Esophagus muscularis mucosa (tissue), 4 donors: ENCODE measurements at regions not wholly inside any gene's neighbourhood (a gene's known extent, or its start where the extent isn't known, plus 50 kb on each side); places are given as distances from the start of the nearest gene placed in this dataset.

Experiments
- DNase-seq: peaks from one replicate; pipeline ENCODE4 v3.0.0-alpha.2; 2017; ENCODE audit errors: extremely low spot score
- H3K27ac ChIP-seq, 4 donors: fragments of 200-600 bp; sonication (generic); replicated peaks in 1 of 4; 1 replicate in 3 of 4; 2 replicates in 1 of 4; pipeline ENCODE4 v1.5.1; 2016 to 2019; ENCODE audit warnings: mild to moderate bottlenecking in 1 of 4
- H3K27me3 ChIP-seq, 4 donors: fragments of 200-600 bp; sonication (generic); one replicate each; pipeline versions ENCODE4 v1.5.1 to v1.6.0; 2016 to 2019
- H3K36me3 ChIP-seq, 4 donors: fragments of 200-600 bp; sonication (generic); one replicate each; pipeline ENCODE4 v1.5.1; 2016 to 2019
- H3K4me1 ChIP-seq, 4 donors: fragments of 200-600 bp; sonication (generic); one replicate each; pipeline ENCODE4 v1.5.1; 2016 to 2019
- H3K4me3 ChIP-seq, 4 donors: fragments of 200-600 bp; sonication (generic); 1 replicate in 2 of 4; 2 replicates in 2 of 4; pipeline ENCODE4 v1.5.1; 2016 to 2019; ENCODE audit warnings: mild to moderate bottlenecking in 4 of 4, moderate library complexity in 1 of 4
- H3K9me3 ChIP-seq, 4 donors: fragments of 200-600 bp; sonication (generic); 1 replicate in 3 of 4; 2 replicates in 1 of 4; pipeline ENCODE4 v1.5.1; 2016 to 2019
- EP300 ChIP-seq: sonication (generic); formaldehyde crosslinking; IDR thresholded peaks from one replicate; pipeline ENCODE4 v1.6.1; 2017; ENCODE audit warnings: antibody characterized with exemption
- POLR2A ChIP-seq: fragments of 450-650 bp; IDR thresholded peaks from one replicate; pipeline ENCODE4 v1.6.1; 2017; ENCODE audit warnings: antibody characterized with exemption, moderate library complexity, mild to moderate bottlenecking, low read depth
- POLR2AphosphoS5 ChIP-seq, 2 donors: sonication (generic); formaldehyde crosslinking; IDR thresholded peaks; one replicate each; pipeline ENCODE4 v1.6.1; 2017; ENCODE audit warnings: antibody characterized with exemption in 2 of 2
- WGBS: methylation state at CpG from one replicate; pipeline ENCODE4 v1.1.5; 2018; 5-methylcytosine and 5-hydroxymethylcytosine counted together
- intact Hi-C: fragments of 100-400 bp; cut with DNase I; formaldehyde crosslinking; loops from one replicate; pipeline ENCODE4 v1.15.1; 2023
- TF ChIP-seq, protein P1 (sequence below), 3 experiments: fragments of 200-600 bp in 2 of 3; fragments of 450-650 bp in 1 of 3; sonication (generic) in 2 of 3; IDR thresholded peaks; one replicate each; pipeline ENCODE4 v1.5.1; 2017 to 2019; ENCODE audit warnings: antibody characterized with exemption in 3 of 3, mild to moderate bottlenecking in 2 of 3, moderate library complexity in 1 of 3

DNA sequence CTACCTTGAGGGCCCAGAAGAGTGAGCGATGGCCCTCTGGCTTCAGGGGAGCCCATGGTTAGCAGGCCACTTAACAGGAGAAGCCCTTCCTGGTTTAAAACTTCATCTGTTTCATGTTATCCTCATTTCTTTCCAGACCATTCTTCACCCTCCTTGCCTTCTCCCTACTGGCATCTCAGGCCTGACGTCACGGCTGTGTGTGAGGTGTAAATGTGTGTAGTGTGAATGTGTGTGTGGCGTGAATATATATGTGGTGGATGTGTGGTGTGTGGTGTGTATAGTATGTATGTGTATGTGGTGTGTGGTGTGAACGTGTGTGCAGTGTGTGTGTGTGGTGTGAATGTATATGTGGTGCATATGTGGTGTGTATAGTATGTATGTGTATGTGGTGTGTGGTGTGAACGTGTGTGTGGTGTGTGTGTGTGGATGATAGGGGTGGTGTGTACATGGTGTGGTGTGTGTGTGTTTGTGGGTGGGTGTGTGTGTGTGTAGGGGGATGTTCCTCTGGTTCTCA, 88.5 kb downstream of the SOD2 start:
- H3K4me1 ChIP-seq: no peaks in the 10 kb centered on the region
- no peaks in the 10 kb centered on the region for H3K36me3 ChIP-seq
- intact Hi-C loops: no loop called here
- no peak overlapping the region for H3K4me3 ChIP-seq
- no peaks in the 10 kb centered on the region for H3K9me3 ChIP-seq
- no peak overlapping the region for H3K27ac ChIP-seq
- no peak for DNase-seq
- no peaks in the 10 kb centered on the region for H3K27me3 ChIP-seq
- 85% methylated on average over 6 of the region's 6 CpGs for WGBS
- TF ChIP-seq POLR2A: no peak
- TF ChIP-seq POLR2AphosphoS5 (IDR thresholded peaks at IDR 0.05): no peak
- no peak for TF ChIP-seq EP300
- TF ChIP-seq, protein P1, sequence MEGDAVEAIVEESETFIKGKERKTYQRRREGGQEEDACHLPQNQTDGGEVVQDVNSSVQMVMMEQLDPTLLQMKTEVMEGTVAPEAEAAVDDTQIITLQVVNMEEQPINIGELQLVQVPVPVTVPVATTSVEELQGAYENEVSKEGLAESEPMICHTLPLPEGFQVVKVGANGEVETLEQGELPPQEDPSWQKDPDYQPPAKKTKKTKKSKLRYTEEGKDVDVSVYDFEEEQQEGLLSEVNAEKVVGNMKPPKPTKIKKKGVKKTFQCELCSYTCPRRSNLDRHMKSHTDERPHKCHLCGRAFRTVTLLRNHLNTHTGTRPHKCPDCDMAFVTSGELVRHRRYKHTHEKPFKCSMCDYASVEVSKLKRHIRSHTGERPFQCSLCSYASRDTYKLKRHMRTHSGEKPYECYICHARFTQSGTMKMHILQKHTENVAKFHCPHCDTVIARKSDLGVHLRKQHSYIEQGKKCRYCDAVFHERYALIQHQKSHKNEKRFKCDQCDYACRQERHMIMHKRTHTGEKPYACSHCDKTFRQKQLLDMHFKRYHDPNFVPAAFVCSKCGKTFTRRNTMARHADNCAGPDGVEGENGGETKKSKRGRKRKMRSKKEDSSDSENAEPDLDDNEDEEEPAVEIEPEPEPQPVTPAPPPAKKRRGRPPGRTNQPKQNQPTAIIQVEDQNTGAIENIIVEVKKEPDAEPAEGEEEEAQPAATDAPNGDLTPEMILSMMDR (IDR thresholded peaks at IDR 0.05): no peak

GRCh38 chr6:159602431-159603041, 90.5 kb downstream of the SOD2 start:
- DNase-seq: no peak
- Histone ChIP-seq H3K9me3 (no peaks in the 10 kb centered on the region), H3K4me1 (no peaks in the 10 kb centered on the region), H3K27me3 (no peaks in the 10 kb centered on the region), H3K36me3 (no peaks in the 10 kb centered on the region), H3K4me3 (no peak overlapping the region), H3K27ac (no peak overlapping the region)
- WGBS: 82% methylated on average over 23 of the region's 23 CpGs
- intact Hi-C loops: no loop called here
- TF ChIP-seq, protein P1 (IDR thresholded peaks at IDR 0.05): no peak
- TF ChIP-seq POLR2AphosphoS5 (IDR thresholded peaks at IDR 0.05) (no peak), EP300 (no peak), POLR2A (no peak)

- H3K9me3 ChIP-seq: no peaks in the 10 kb centered on the region
- no peaks in the 10 kb centered on the region for H3K27me3 ChIP-seq
- no peak overlapping the region for H3K27ac ChIP-seq
- TF ChIP-seq POLR2AphosphoS5 (IDR thresholded peaks at IDR 0.05) (no peak), EP300 (no peak), POLR2A (no peak)
- TF ChIP-seq, protein P1 (IDR thresholded peaks at IDR 0.05): no peak
- H3K4me3 ChIP-seq: no peak overlapping the region
- no peaks in the 10 kb centered on the region for H3K36me3 ChIP-seq
- 89% methylated on average over 6 of the region's 6 CpGs for WGBS
- no peaks in the 10 kb centered on the region for H3K4me1 ChIP-seq
- intact Hi-C loops: no loop called here
- no peak for DNase-seq
Observed at GRCh38 chr6:159601211-159601610, 91.8 kb downstream of the SOD2 start.

GRCh38 chr6:159595173-159595572, 97.9 kb downstream of the SOD2 start:
- intact Hi-C loops: no loop called here
- no peak overlapping the region for H3K27ac ChIP-seq
- no peak for DNase-seq
- no peak overlapping the region for H3K4me3 ChIP-seq
- peaks cover 3 to 17% (median 10%) of the 10 kb centered on the region in 4 donors for H3K4me1 ChIP-seq
- H3K36me3 ChIP-seq: no peaks in the 10 kb centered on the region
- WGBS: 69% methylated on average over 3 of the region's 3 CpGs
- no peaks in the 10 kb centered on the region for H3K9me3 ChIP-seq
- TF ChIP-seq, protein P1 (IDR thresholded peaks at IDR 0.05): no peak
- TF ChIP-seq POLR2AphosphoS5 (IDR thresholded peaks at IDR 0.05): no peak
- no peak for TF ChIP-seq EP300
- no peak for TF ChIP-seq POLR2A
- no peaks in the 10 kb centered on the region for H3K27me3 ChIP-seq

- Histone ChIP-seq H3K36me3 (no peaks in the 10 kb centered on the region), H3K4me3 (no peak overlapping the region), H3K9me3 (no peaks in the 10 kb centered on the region), H3K27ac (no peak overlapping the region), H3K27me3 (no peaks in the 10 kb centered on the region), H3K4me1 (peaks cover 3 to 17% (median 10%) of the 10 kb centered on the region in 4 donors)
- WGBS: 38% methylated on average over 1 of the region's 1 CpG
- DNase-seq: no peak
- TF ChIP-seq POLR2A (no peak), POLR2AphosphoS5 (IDR thresholded peaks at IDR 0.05) (no peak), EP300 (no peak)
- TF ChIP-seq, protein P1 (IDR thresholded peaks at IDR 0.05): no peak
- intact Hi-C loops: no loop called here
Observed at GRCh38 chr6:159594750-159595117, 98.3 kb downstream of the SOD2 start.
